ENCODE measurements at regions not wholly inside any gene's neighbourhood (a gene's known extent, or its start where the extent isn't known, plus 50 kb on each side); places are given as distances from the start of the nearest gene placed in this dataset.
"Not testable (repeated sequence)": the region's sequence is repeated elsewhere in the genome, so short reads cannot be mapped to it uniquely, and the experiment has no call there.

DNA sequence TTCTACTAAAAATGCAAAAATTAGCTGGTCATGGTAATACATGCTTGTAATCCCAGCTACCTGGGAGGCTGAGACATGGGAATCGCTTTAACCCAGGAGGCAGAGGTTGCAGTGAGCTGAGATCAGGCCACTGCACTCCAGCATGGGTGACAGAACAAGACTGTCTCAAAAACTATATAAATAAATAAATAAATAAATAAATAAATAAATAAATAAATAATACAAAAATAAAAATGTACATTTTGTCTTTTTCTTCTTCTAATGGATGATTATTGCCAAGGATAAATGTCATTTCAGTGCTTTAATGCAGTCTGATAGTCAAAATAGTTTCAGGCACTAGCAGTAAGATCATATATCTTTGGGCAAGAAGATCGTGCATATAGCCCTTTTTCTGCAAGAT is 727.6 kb upstream of the SEMA3D start:
- no peak overlapping the region for H3K9ac ChIP-seq (ENCODE audit: insufficient read length, low read depth)
- H3K27me3 ChIP-seq (ENCODE audit: insufficient read depth, insufficient read length) = no peaks in the 10 kb centered on the region
- H3K36me3 ChIP-seq (ENCODE audit: insufficient read depth, insufficient read length, low read length) = no peaks in the 10 kb centered on the region
- no peak for DNase-seq (ENCODE audit: low read depth, low spot score)
- no peaks in the 10 kb centered on the region for H3K9me3 ChIP-seq (ENCODE audit: insufficient read depth, low read length)
- H3K4me3 ChIP-seq (ENCODE audit: insufficient read length, low read depth) = no peak overlapping the region
- no peaks in the 10 kb centered on the region for H3K4me1 ChIP-seq (ENCODE audit: insufficient read depth, insufficient read length)
- TF ChIP-seq SUZ12 (IDR thresholded peaks at IDR 0.05; ENCODE audit: extremely low read depth, insufficient read depth, insufficient read length) (no peak), YY1 (IDR thresholded peaks at IDR 0.05; ENCODE audit: insufficient read depth, insufficient read length) (no peak), ZNF274 (IDR thresholded peaks at IDR 0.05; ENCODE audit: low read depth, low read length) (no peak)

- TF ChIP-seq YY1 (IDR thresholded peaks at IDR 0.05; ENCODE audit: insufficient read depth, insufficient read length) = no peak
- no peak for TF ChIP-seq SUZ12 (IDR thresholded peaks at IDR 0.05; ENCODE audit: extremely low read depth, insufficient read depth, insufficient read length)
- no peak for TF ChIP-seq ZNF274 (IDR thresholded peaks at IDR 0.05; ENCODE audit: low read depth, low read length)
Measured at GRCh38 chr7:85908051-85908450, 721.2 kb upstream of the SEMA3D start.

DNA sequence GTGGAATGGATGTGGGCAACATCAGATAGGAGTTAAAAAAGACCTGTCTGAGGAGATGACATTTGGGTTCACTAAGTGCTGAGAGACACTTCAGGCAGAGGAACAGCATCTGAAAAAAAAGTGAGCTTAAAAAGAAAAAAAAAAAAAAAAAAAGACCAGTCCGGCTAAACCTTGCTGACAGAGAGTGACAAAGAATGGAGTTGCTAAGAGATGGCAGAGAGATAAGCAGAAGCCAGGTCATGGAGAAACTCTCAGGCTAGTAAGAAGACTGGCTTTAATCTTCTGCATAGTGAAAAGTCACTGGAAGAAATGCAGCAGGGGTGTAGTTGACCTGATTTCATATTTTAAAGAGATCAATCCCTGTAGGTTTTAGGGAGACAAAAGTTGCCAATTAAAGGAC is 711.1 kb upstream of the SEMA3D start:
- no peaks in the 10 kb centered on the region for H3K9me3 ChIP-seq (ENCODE audit: insufficient read depth, low read length)
- no peak for DNase-seq (ENCODE audit: low read depth, low spot score)
- no peak for TF ChIP-seq YY1 (IDR thresholded peaks at IDR 0.05; ENCODE audit: insufficient read depth, insufficient read length)
- no peak for TF ChIP-seq SUZ12 (IDR thresholded peaks at IDR 0.05; ENCODE audit: extremely low read depth, insufficient read depth, insufficient read length)
- no peak for TF ChIP-seq ZNF274 (IDR thresholded peaks at IDR 0.05; ENCODE audit: low read depth, low read length)
- H3K4me1 ChIP-seq (ENCODE audit: insufficient read depth, insufficient read length) = no peaks in the 10 kb centered on the region
- no peaks in the 10 kb centered on the region for H3K27me3 ChIP-seq (ENCODE audit: insufficient read depth, insufficient read length)
- no peak overlapping the region for H3K9ac ChIP-seq (ENCODE audit: insufficient read length, low read depth)
- no peaks in the 10 kb centered on the region for H3K36me3 ChIP-seq (ENCODE audit: insufficient read depth, insufficient read length, low read length)
- H3K4me3 ChIP-seq (ENCODE audit: insufficient read length, low read depth) = no peak overlapping the region

More at GRCh38 chr7:85908051-85908450, 721.2 kb upstream of the SEMA3D start:
- Histone ChIP-seq H3K4me1 (ENCODE audit: insufficient read depth, insufficient read length) (no peaks in the 10 kb centered on the region), H3K9ac (ENCODE audit: insufficient read length, low read depth) (no peak overlapping the region), H3K9me3 (ENCODE audit: insufficient read depth, low read length) (no peaks in the 10 kb centered on the region), H3K27me3 (ENCODE audit: insufficient read depth, insufficient read length) (no peaks in the 10 kb centered on the region), H3K4me3 (ENCODE audit: insufficient read length, low read depth) (no peak overlapping the region), H3K36me3 (ENCODE audit: insufficient read depth, insufficient read length, low read length) (no peaks in the 10 kb centered on the region)
- no peak for DNase-seq (ENCODE audit: low read depth, low spot score)

DNA sequence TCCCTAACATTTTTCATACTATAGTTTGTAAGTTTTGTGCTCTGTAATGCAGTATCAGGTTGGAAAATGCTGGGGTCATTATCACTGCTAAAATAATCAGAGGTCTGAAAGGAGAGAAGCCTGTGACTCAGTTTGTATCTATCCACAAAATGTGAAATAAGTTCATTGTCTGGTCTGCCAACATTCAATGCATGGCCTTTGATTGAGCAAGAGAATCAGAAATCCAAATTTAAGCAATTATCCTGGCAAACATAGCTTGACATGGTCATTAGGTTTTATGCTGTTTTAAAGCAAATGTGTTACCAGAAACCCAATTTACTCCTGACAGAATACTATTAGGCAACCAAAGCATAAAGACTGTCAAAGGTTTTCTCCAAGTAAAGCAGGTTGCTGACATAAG is 709.7 kb upstream of the SEMA3D start:
- H3K9ac ChIP-seq (ENCODE audit: insufficient read length, low read depth) = no peak overlapping the region
- H3K4me3 ChIP-seq (ENCODE audit: insufficient read length, low read depth) = no peak overlapping the region
- no peaks in the 10 kb centered on the region for H3K4me1 ChIP-seq (ENCODE audit: insufficient read depth, insufficient read length)
- no peak for TF ChIP-seq SUZ12 (IDR thresholded peaks at IDR 0.05; ENCODE audit: extremely low read depth, insufficient read depth, insufficient read length)
- no peak for TF ChIP-seq YY1 (IDR thresholded peaks at IDR 0.05; ENCODE audit: insufficient read depth, insufficient read length)
- no peak for TF ChIP-seq ZNF274 (IDR thresholded peaks at IDR 0.05; ENCODE audit: low read depth, low read length)
- H3K36me3 ChIP-seq (ENCODE audit: insufficient read depth, insufficient read length, low read length) = no peaks in the 10 kb centered on the region
- no peak for DNase-seq (ENCODE audit: low read depth, low spot score)
- H3K27me3 ChIP-seq (ENCODE audit: insufficient read depth, insufficient read length) = no peaks in the 10 kb centered on the region
- no peaks in the 10 kb centered on the region for H3K9me3 ChIP-seq (ENCODE audit: insufficient read depth, low read length)

DNA sequence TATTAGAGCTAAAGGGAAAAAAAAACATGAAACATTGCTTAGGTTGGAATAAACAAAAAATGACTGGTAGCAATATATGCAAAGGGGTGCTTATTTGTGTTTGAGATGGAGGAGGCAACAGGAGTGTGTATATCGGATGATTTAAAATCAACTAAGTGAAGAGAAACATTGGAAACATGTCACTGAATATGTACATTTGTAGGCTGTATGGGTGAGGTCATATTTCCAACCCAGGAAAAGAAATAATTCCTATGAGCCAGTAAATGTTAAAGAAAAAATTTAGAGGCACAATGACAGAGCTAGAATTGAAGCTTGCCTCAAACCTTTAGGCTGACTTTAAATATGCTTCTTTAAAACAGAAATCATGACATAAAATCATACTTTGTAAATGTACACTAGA is 709.0 kb upstream of the SEMA3D start:
- no peaks in the 10 kb centered on the region for H3K4me1 ChIP-seq (ENCODE audit: insufficient read depth, insufficient read length)
- no peak overlapping the region for H3K9ac ChIP-seq (ENCODE audit: insufficient read length, low read depth)
- no peak for TF ChIP-seq YY1 (IDR thresholded peaks at IDR 0.05; ENCODE audit: insufficient read depth, insufficient read length)
- no peak for TF ChIP-seq ZNF274 (IDR thresholded peaks at IDR 0.05; ENCODE audit: low read depth, low read length)
- no peak for TF ChIP-seq SUZ12 (IDR thresholded peaks at IDR 0.05; ENCODE audit: extremely low read depth, insufficient read depth, insufficient read length)
- H3K9me3 ChIP-seq (ENCODE audit: insufficient read depth, low read length) = no peaks in the 10 kb centered on the region
- no peak overlapping the region for H3K4me3 ChIP-seq (ENCODE audit: insufficient read length, low read depth)
- no peak for DNase-seq (ENCODE audit: low read depth, low spot score)
- H3K27me3 ChIP-seq (ENCODE audit: insufficient read depth, insufficient read length) = no peaks in the 10 kb centered on the region
- H3K36me3 ChIP-seq (ENCODE audit: insufficient read depth, insufficient read length, low read length) = no peaks in the 10 kb centered on the region

DNA sequence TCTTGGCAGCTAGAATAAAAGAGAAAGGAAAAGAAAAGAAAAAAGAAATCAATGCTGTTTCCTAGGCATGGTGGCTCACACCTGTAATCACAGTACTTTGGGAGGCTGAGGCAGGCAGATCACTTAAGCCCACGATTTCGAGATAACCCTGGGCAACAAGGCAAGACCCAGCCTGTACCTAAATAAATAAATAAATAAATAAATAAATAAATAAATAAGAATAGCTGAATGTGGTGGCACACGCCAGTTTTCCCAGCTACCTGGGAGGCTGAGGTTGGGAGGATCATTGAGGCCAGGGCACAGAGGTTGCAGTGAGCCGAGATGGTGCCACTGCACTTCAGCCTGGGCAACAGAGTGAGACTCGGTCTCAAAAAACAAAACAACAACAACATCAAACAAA is 705.0 kb upstream of the SEMA3D start:
- not testable (repeated sequence) for H3K9me3 ChIP-seq (ENCODE audit: insufficient read depth, low read length); H3K27me3 ChIP-seq (ENCODE audit: insufficient read depth, insufficient read length); DNase-seq (ENCODE audit: low read depth, low spot score); H3K4me1 ChIP-seq (ENCODE audit: insufficient read depth, insufficient read length); H3K9ac ChIP-seq (ENCODE audit: insufficient read length, low read depth); H3K4me3 ChIP-seq (ENCODE audit: insufficient read length, low read depth); H3K36me3 ChIP-seq (ENCODE audit: insufficient read depth, insufficient read length, low read length)

DNA sequence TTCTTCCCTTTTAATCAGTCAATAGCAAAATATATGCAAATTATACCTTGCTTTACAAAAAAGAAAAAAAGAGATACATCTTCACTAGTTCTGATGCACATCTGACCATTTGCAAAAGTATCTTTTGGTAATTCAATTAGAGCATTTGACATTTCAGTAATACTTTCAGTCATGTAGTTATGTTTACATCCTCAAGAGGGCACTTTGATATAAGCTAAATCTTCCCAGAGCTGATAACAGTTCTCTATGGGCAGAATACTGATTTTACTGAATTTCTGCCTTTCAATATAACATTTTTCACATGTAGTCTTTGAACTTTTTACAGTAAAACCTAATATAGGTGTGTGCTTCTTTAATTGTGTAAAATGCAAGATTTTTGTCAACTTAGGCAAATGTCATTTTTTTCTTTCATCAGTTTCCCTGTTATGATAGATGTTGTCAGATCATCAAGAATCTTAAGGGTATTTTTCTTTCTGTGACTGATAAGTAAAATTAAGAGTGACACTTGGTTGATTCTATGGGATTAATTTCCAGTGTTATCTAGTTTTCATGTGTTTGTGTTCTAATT is 703.5 kb upstream of the SEMA3D start:
- no peak for TF ChIP-seq YY1 (IDR thresholded peaks at IDR 0.05; ENCODE audit: insufficient read depth, insufficient read length)
- no peak for TF ChIP-seq SUZ12 (IDR thresholded peaks at IDR 0.05; ENCODE audit: extremely low read depth, insufficient read depth, insufficient read length)
- TF ChIP-seq ZNF274 (IDR thresholded peaks at IDR 0.05; ENCODE audit: low read depth, low read length) = no peak
- no peaks in the 10 kb centered on the region for H3K9me3 ChIP-seq (ENCODE audit: insufficient read depth, low read length)
- H3K36me3 ChIP-seq (ENCODE audit: insufficient read depth, insufficient read length, low read length) = no peaks in the 10 kb centered on the region
- H3K27me3 ChIP-seq (ENCODE audit: insufficient read depth, insufficient read length) = no peaks in the 10 kb centered on the region
- H3K4me3 ChIP-seq (ENCODE audit: insufficient read length, low read depth) = no peak overlapping the region
- no peaks in the 10 kb centered on the region for H3K4me1 ChIP-seq (ENCODE audit: insufficient read depth, insufficient read length)
- peak; percentile 9 for DNase-seq (ENCODE audit: low read depth, low spot score)
- no peak overlapping the region for H3K9ac ChIP-seq (ENCODE audit: insufficient read length, low read depth)

DNA sequence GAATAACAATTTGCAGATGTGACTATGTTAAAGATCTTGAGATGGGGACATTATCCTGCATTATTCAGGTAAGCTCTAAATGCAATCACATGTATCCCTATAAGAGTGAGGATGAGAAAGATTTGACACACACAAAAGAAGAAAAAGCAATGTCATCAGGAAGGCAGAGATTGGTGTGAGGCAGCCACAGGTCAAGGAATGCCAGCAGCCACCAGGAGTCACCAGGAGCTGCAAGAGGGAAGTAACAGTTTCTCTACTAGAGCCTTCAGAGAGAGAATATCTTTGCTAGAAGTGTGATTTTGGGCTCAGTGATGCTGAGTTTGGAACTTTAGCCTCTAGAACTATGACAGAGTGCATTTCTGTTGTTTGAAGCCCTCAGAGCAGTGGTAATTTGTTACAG is 700.3 kb upstream of the SEMA3D start:
- TF ChIP-seq ZNF274 (IDR thresholded peaks at IDR 0.05; ENCODE audit: low read depth, low read length) = no peak
- no peak for TF ChIP-seq YY1 (IDR thresholded peaks at IDR 0.05; ENCODE audit: insufficient read depth, insufficient read length)
- no peak for TF ChIP-seq SUZ12 (IDR thresholded peaks at IDR 0.05; ENCODE audit: extremely low read depth, insufficient read depth, insufficient read length)

More for the DNA sequence above, 700.3 kb upstream of the SEMA3D start:
- no peak overlapping the region for H3K4me3 ChIP-seq (ENCODE audit: insufficient read length, low read depth)
- H3K36me3 ChIP-seq (ENCODE audit: insufficient read depth, insufficient read length, low read length) = no peaks in the 10 kb centered on the region
- no peak overlapping the region for H3K9ac ChIP-seq (ENCODE audit: insufficient read length, low read depth)
- H3K9me3 ChIP-seq (ENCODE audit: insufficient read depth, low read length) = no peaks in the 10 kb centered on the region
- no peak for DNase-seq (ENCODE audit: low read depth, low spot score)
- H3K27me3 ChIP-seq (ENCODE audit: insufficient read depth, insufficient read length) = no peaks in the 10 kb centered on the region
- H3K4me1 ChIP-seq (ENCODE audit: insufficient read depth, insufficient read length) = no peaks in the 10 kb centered on the region
